ENCODE measurements at regions not wholly inside any gene's neighbourhood (a gene's known extent, or its start where the extent isn't known, plus 50 kb on each side); places are given as distances from the start of the nearest gene placed in this dataset.

- DNase-seq, result no peak
Measured at GRCh38 chr5:28234356-28234968, 1196.1 kb upstream of the CDH9 start.

GRCh38 chr5:28226407-28226806, 1188.0 kb upstream of the CDH9 start:
- DNase-seq, result no peak

- no peak for DNase-seq
Measured at GRCh38 chr5:28219539-28219938, 1181.2 kb upstream of the CDH9 start.

GRCh38 chr5:28217695-28218094, 1179.3 kb upstream of the CDH9 start:
- DNase-seq, result no peak

- DNase-seq, result no peak
Measured at GRCh38 chr5:28216939-28217360, 1178.6 kb upstream of the CDH9 start.

GRCh38 chr5:28215091-28215490, 1176.7 kb upstream of the CDH9 start:
- DNase-seq, result no peak

- DNase-seq, result no peak
Measured at GRCh38 chr5:28214292-28214691, 1175.9 kb upstream of the CDH9 start.

GRCh38 chr5:28208356-28208755, 1170.0 kb upstream of the CDH9 start:
- no peak for DNase-seq

GRCh38 chr5:28190011-28190410, 1151.6 kb upstream of the CDH9 start:
- DNase-seq, result no peak

GRCh38 chr5:28174691-28175090, 1136.3 kb upstream of the CDH9 start:
- DNase-seq, result no peak

- DNase-seq, result peak in 5 of 51 donors; percentile 1 to 7 (median 5)
Measured at GRCh38 chr5:28165096-28165495, 1126.7 kb upstream of the CDH9 start.

GRCh38 chr5:28164568-28164967, 1126.2 kb upstream of the CDH9 start:
- no peak for DNase-seq

GRCh38 chr5:28156981-28157380, 1118.6 kb upstream of the CDH9 start:
- DNase-seq, result no peak

GRCh38 chr5:28143519-28143918, 1105.1 kb upstream of the CDH9 start:
- DNase-seq, result no peak

- no peak for DNase-seq
Measured at GRCh38 chr5:28132151-28132550, 1093.8 kb upstream of the CDH9 start.

- DNase-seq, result no peak
Measured at GRCh38 chr5:28117691-28118090, 1079.3 kb upstream of the CDH9 start.

- no peak for DNase-seq
Measured at GRCh38 chr5:28117273-28117672, 1078.9 kb upstream of the CDH9 start.

- DNase-seq, result no peak
Measured at GRCh38 chr5:28110781-28111180, 1072.4 kb upstream of the CDH9 start.

- no peak for DNase-seq
Measured at GRCh38 chr5:28104080-28104479, 1065.7 kb upstream of the CDH9 start.

GRCh38 chr5:28084069-28084468, 1045.7 kb upstream of the CDH9 start:
- no peak for DNase-seq

GRCh38 chr5:28082610-28083009, 1044.2 kb upstream of the CDH9 start:
- no peak for DNase-seq

- no peak for DNase-seq
Measured at GRCh38 chr5:28077291-28078240, 1039.2 kb upstream of the CDH9 start.

- DNase-seq, result no peak
Measured at GRCh38 chr5:28066856-28067255, 1028.5 kb upstream of the CDH9 start.
